ENCODE measurements at regions not wholly inside any gene's neighbourhood (a gene's known extent, or its start where the extent isn't known, plus 50 kb on each side); places are given as distances from the start of the nearest gene placed in this dataset.
"Not testable (repeated sequence)": the region's sequence is repeated elsewhere in the genome, so short reads cannot be mapped to it uniquely, and the experiment has no call there.

DNA sequence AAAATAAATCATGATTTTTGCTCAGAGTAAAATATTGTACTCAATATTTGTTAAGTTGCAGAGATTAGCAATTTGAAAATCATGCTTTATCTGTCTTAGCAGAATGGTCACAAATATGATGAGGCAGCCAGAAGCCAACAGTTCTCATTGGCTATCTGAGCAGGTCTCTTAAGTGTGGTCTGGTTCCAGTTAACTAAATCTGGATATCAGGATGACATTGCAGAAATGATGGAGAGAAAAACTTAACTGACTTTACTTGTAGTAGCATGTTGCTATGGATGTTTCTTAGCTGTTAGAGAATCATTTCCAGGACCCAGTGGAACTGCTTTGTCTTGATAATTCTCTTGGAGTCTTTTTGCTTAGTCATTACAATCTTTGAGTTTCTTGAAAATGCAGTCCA lies 1070.3 kb downstream of the JRKL start:
- DNase-seq = no peak

DNA sequence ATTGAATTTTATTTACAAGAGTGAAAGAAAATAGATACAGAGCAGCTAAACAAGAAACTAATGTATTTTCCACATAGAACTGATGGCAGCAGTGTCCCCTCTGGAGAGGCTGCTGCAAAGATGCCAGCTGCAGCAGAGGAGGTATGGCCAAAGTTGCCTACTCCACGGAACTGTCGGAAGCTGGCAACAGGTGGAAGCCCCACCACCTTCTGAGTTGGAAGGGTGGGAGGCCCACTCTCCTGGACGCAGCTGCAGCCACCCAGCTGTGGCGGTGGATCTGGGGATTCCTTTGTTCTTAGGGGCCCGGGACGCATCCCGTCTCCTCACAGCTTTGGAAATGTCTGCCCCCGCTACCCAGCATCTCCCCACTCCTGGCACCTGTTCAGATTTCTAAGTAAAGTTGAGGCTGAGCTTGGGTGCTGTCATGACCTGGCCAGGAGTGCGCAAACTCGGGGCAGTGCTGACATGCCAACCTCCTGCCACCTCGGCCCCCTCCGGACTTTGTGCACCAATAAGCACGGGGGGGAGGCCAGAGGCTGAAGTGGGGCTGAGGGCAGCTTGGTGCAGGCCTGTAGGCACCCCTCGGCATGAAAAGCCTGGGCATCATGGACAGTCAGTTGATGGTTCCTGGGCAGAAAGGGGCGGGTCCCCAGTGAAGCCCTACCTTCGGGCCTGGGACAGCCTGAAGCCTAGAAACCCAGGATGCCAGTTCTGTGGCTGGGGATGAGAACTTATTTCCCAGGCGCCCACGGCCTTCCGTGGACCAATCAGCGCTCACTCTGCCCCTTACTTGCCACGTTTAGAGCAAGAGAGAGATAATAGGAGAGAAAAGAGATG lies 1071.4 kb downstream of the JRKL start:
- DNase-seq = no peak

DNA sequence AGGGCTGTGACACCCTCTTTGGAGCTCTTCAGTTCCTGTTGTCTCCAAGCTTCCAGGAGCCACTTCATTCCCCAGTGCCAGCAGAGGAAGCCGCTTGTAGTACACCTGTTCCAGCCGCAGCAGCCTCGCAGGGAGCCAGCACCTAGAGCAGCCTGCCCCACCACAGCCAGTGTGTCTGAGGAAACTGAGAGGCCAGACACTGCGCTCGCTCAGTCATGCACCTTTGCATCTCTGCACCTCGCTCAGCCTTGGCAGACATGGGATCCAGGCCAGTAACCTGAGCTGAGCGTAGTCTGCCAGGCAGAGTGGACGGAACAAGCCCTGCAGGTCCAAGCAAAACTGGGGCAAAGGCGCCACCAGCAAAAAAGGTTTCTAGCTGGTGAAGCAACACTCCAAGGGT lies 1072.1 kb downstream of the JRKL start:
- no peak for DNase-seq

- DNase-seq = no peak
Observed at GRCh38 chr11:97463891-97464290, 1074.1 kb downstream of the JRKL start.

DNA sequence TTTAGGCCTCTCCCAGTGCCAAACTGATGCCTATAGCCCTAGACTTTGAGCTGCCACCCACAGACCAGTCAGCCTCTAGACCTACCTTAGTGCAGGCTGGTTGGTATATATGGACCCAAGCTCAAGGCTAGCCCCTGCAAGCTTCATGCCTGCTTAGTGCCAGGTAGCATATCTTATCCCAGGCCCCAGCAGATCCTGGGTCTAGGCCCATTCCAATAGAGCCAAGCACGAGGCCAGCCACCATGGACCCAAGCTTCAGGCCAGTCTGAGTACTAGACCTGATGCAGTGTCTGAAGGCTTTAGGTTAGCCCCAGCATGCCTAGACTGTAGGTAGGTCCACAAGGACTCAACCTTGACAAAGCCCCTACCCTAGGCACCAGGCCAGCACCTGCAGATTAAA lies 1081.7 kb downstream of the JRKL start:
- no peak for DNase-seq

- no peak for DNase-seq
Observed at GRCh38 chr11:97487387-97487786, 1097.6 kb downstream of the JRKL start.

DNA sequence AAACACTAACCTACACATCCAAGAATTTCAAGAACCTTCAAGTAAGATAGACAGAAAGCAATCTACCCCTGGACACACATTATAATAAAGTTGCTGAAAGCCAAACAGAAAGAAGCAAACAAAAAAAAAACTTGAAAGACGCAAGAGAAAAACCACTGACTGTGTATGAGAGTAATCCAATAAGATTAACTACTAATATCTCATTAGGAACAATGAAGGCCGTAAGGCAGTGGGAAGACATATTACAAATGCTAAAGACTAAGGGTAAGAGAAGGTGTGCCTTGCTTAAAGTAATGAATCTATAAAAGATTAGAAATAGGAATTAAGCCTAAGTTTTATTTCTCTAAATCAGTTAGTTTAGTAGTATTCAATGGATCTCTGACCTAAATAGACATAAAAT lies 1109.1 kb downstream of the JRKL start:
- DNase-seq = no peak

- no peak for DNase-seq
Observed at GRCh38 chr11:97502201-97502600, 1112.4 kb downstream of the JRKL start.

DNA sequence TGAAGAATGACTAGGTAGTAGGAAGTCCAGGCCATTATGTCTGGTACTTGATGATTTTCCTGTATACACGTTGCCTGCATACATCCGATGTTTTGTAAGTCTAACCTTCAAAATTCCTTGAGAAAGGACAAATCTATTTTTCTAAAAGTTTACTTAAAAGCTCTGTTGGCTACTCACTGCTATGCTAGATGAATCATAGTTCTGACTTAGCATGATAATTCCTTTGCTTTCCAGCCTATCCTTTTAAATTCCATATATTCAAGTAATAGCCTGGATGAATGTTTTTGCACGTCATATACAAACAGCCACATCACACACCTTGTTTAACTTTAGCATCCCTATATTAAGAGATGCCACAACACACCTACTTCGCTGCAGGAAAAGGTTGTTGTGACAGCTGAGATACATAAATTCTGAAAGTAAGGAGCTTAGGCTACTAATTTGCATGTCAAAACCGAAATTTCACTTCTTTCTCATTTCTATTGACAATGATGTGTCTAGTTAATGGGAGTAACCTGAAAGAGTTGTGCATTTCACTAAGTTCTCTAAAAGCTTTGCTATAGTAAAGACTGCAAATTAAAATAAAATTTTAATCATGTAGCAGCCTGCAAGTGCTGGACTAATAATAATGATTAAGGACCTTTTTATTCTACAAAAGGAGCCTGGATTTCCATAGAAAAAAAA lies 1116.4 kb downstream of the JRKL start:
- no peak for DNase-seq

DNA sequence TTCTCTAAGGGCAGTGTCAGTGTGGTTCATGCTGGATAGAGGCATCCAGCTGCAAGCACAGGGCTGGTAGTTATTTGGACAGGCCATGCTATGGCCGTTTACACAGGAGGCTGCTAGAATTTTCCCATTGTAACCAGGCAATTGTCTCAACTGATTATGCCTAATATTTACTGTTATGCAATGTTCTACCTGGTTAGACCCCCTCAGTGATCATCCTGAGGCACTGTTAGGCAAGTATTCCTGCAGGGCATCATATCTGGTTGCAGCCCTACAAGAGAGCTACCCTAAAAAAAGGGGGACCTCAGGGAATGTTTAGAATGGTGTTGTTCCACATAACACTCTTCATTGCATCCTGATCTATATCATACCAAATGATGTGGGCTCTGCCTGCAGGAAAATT lies 1124.6 kb downstream of the JRKL start:
- DNase-seq = no peak

DNA sequence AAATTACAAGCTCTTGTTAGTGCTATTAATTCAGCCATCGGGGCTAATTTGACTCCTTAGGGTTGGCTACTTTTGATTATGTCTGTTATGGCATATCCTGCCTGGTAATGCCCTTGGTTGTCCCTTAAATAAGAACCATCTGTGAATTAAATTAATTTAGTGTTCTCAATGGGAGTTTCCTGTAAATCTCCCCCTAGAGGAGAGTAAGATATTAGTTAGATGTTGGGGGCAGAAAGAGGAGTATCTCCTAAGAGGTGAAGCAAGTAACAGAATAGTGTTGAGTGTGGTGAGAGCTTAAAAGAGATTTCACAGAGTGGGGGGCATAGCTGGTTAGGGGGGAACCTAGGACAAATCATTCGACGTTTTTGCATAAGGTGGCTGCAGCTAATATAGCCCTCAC lies 1126.9 kb downstream of the JRKL start:
- no peak for DNase-seq

DNA sequence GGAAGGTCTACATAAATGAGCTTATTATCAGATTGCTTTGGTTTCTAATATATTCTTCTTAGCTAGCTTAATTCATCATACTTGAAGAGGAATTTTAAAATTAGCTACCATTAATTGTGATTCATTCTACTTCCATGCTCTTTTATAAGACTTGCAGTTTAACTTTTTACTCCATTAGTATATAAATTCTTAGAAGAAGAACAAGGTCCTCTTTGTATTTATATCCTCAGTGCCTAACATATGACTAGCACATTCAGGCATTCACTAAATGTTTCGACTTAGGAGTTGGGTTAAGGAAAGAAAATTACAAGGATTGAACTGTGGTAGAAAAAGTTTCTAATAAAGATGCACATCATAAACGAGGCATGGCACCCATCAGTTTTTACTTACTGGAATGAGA lies 1135.5 kb downstream of the JRKL start:
- DNase-seq = no peak

DNA sequence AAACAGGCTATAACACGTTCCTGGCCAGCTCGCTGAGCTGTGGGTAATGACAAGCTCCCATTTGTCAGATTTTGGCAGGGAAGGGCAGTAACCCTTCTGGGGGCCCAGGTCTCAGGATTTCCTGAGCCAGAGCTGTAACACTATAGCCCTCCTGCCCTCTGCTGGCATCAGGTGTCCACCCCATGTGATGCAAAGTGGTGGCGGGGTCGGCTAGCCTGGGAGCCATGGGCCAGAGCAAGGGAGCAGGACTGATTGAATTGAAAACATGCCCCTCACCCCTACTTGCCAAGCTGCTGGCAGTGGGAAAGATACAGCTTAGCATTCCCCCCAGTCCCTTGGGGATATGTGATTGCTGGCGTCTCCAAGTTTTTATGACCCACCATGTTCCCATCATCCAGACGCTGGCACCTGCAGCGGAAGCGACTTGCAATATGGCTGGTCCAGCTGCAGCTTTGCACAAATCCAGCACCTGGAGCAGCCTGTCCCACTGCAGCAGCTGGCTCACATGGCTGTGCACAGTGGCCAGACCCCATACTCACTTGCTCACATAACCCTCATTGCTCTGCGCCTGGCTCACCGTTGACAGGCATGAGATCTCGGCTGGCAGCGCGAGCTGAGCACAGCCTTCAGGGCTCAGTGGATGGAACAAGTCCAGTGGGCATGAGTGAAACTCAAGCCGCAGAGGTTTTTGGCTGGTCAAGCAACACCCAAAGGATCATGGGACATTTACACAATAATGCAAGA lies 1147.8 kb downstream of the JRKL start:
- peak; percentile 59 for DNase-seq

- DNase-seq = no peak
Observed at GRCh38 chr11:97544431-97544830, 1154.6 kb downstream of the JRKL start.

DNA sequence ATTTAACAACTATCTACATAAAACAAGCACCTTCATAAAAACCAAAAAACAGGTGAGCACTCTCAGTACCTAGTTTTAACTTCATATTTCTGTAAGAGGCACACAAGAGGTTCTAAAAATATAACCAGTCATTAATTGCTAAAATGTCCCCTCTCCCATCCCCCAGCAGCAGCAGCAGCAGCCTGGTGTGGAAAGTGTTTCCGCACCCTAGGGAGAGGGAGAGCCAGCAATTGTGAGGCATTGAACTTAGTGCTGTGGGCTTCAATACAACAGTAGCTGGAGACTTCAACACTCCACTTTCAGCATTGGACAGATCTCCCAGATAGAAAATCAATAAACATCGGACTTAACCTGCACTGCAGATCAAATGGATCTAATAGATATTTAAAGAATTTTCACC lies 1158.5 kb downstream of the JRKL start:
- no peak for DNase-seq

- DNase-seq = no peak
Observed at GRCh38 chr11:97557399-97557798, 1167.6 kb downstream of the JRKL start.

- DNase-seq = no peak
Observed at GRCh38 chr11:97567801-97568200, 1178.0 kb downstream of the JRKL start.

DNA sequence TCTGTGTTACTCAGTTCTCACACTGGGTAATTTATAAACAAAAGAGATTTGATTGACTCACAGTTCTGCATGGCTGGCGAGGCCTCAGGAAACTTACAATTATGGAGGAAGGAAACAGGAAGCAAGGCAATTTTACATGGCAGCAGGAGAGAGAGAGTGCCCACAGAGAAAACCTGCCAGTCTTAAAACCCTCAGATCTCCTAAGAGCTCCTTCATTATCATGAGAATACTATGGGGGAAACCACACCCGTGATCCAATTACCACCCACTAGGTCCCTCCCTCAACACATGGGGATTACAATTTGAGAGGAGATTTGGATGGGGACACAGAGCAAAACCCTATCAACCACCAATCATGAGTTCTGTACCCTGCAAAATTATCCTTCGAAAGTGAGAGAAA lies 1180.8 kb downstream of the JRKL start:
- DNase-seq = no peak

DNA sequence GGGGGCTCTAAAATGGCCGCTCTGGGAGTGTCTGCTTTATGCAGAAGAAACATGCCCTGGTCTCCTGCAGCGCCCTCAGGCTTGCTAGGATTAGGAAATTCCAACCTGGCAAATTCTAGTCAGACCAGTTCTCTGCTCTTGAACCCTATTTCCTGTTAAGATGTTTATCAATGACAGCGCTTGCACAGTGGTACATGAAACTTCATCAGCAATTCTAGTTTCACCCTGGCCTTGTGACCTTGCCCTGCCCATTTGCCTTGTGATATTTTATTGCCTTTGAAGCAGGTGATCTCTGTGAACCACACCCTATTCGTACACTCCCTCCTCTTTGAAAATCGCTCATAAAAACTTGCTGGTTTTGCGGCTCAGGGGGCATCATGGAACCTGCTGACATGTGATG lies 1184.0 kb downstream of the JRKL start:
- DNase-seq = not testable (repeated sequence)

DNA sequence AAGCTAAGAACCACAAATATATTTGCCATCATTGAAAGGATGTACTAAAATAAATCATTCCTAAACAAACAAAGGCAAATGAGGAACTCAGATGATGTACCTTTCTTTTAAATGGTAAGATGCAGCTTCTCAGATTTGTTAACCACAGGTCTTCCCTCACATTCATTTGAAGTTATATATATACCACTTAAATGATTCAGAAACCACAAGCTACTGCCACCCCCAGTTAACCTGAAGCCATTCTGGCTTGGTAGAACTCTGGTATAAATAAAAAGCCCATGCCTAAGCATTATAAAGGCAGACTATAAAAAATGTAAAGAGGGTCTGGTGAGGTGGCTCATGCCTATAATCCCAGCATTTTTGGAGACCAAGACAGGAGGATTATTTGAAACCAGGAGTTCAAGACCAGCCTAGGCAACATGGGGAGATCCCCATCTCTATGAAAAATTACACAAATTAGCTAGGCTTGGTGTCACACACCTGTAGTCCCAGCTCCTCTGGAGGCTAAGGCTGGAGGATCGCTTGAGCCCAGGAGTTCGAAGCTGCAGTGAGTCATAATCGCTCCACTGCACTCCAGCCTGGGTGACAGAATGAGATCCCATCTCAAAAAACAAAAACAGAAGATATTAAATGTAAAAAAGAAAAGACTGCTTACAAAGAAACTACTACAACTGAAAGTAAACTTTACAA lies 1185.3 kb downstream of the JRKL start:
- no peak for DNase-seq

- DNase-seq = no peak
Observed at GRCh38 chr11:97607291-97608000, 1217.6 kb downstream of the JRKL start.

DNA sequence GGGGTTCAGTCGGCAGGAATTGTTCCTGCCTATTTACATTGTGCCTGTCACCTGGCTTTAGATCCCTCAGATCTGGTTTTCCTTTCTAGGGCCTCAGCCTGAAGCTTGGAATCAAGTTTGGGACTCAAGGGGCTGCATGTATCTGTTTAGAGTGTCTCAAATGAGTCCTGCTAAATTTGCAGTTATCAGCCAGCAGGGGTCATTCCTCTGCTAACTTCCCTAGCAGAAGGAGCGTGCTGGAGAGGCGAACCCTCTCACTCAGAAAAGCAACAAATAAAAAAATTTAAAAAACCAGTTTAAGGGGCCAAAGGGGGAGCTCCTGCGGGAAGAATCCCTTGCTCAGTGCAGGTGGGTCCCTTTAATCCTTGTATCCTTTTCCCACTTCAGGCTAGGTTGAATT lies 1220.2 kb downstream of the JRKL start:
- DNase-seq = no peak

DNA sequence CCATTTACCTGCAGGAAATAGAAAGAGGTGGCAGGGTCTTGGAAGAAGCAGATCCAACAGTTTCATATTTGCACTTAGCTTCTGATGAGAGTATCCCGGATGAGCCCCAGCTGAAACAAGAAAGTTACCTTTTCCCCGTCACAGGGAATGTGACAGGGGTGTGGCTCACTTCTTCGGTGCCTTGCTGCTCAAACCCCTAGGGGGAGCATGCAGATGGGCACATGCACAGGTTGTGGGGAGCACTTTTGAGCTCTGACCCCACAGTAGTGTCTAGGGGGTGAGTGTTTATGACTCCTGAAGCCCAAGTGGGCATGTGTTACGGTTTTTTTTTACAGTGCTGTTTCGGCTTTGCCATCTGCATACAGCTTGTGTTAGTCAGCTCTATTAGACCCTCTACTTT lies 1221.0 kb downstream of the JRKL start:
- DNase-seq = no peak

Measured in NCI-H2171 (cell line).